ENCODE measurements at regions not wholly inside any gene's neighbourhood (a gene's known extent, or its start where the extent isn't known, plus 50 kb on each side); places are given as distances from the start of the nearest gene placed in this dataset.

DNA sequence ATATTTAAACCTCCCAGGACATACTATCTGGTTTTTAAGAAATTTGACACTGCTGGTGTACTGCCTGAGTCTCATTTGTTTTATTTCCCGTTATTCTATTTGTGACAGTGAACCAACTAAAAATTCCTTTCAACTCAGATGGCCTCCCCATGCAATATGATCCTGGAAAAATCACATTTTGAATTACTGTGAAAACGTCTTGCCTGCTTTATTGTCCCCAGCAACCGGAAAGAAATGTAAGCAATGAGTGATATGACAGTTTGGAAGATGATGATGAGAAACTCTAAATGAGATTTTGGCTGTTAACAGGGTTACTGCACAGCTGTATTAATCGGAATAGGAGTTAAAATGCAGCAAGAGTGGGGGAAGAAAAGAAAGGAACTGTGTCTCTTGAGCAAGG, 590.7 kb upstream of the CDH5 start:
- intact Hi-C loops (cut with micrococcal nuclease; ENCODE audit: unreplicated experiment), result no loop called here
- Histone ChIP-seq H3K27ac (ENCODE audit: low read depth, low read length, poor library complexity, severe bottlenecking) (no peak overlapping the region), H2AFZ (ENCODE audit: low read length) (no peak overlapping the region), H3K4me2 (ENCODE audit: low read length) (no peak overlapping the region), H4K20me1 (ENCODE audit: insufficient read depth, low read length) (no peaks in the 10 kb centered on the region), H3K9me3 (ENCODE audit: low read length) (peaks cover 12% of the 10 kb centered on the region; the same call in 1 of the 2 replicates), H3K9me2 (ENCODE audit: insufficient read depth, low read length) (no peaks in the 10 kb centered on the region), H3K4me1 (ENCODE audit: insufficient read depth, low read length, poor library complexity, severe bottlenecking) (peaks cover 11% of the 10 kb centered on the region), H3K4me3 (ENCODE audit: low read depth, low read length, poor library complexity, severe bottlenecking) (no peak overlapping the region), H3K36me3 (ENCODE audit: insufficient read depth, low read length) (no peaks in the 10 kb centered on the region; the same call in 1 of the 2 replicates), H3K79me2 (ENCODE audit: insufficient read depth, low read depth, low read length) (no peaks in the 10 kb centered on the region)
- no TSS peak for BruUV-seq (replicated peaks)
- DNase-seq (ENCODE audit: low spot score), result no peak
- CTCF ChIA-PET (ENCODE audit: unreplicated experiment), result no interaction called here
- TF ChIP-seq, protein P1, sequence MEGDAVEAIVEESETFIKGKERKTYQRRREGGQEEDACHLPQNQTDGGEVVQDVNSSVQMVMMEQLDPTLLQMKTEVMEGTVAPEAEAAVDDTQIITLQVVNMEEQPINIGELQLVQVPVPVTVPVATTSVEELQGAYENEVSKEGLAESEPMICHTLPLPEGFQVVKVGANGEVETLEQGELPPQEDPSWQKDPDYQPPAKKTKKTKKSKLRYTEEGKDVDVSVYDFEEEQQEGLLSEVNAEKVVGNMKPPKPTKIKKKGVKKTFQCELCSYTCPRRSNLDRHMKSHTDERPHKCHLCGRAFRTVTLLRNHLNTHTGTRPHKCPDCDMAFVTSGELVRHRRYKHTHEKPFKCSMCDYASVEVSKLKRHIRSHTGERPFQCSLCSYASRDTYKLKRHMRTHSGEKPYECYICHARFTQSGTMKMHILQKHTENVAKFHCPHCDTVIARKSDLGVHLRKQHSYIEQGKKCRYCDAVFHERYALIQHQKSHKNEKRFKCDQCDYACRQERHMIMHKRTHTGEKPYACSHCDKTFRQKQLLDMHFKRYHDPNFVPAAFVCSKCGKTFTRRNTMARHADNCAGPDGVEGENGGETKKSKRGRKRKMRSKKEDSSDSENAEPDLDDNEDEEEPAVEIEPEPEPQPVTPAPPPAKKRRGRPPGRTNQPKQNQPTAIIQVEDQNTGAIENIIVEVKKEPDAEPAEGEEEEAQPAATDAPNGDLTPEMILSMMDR (conservative IDR thresholded peaks at IDR 0.05; ENCODE audit: low read length), result 0 out of 2 replicates have a peak, but pooled peaks have one; percentile 2
- TF ChIP-seq EZH2phosphoT487 (IDR thresholded peaks at IDR 0.05; ENCODE audit: borderline replicate concordance, low read depth, low read length), result no peak
- POLR2A ChIA-PET, result no interaction called here

DNA sequence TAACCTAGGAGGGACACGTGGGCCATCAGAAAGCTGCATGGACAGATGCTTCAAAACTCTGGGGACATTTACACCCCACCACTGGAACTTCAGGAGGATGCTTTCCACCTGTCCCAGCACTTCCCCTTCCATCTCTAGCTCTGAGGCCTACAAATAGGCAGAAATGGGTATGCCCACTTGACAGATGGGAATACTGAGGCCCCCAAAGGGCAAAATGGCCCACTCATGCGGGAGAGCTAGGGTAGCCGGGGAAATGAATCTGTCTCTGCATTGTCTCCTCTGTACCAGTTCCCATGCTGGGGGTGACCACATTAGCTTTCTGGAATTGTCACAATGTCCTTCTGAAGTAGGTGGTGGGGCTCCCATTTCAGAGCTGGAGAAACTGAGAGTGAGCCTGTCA, 592.1 kb upstream of the CDH5 start:
- H4K20me1 ChIP-seq (ENCODE audit: insufficient read depth, low read length), result no peaks in the 10 kb centered on the region
- H3K4me2 ChIP-seq (ENCODE audit: low read length), result no peak overlapping the region
- no peaks in the 10 kb centered on the region; the same call in 1 of the 2 replicates for H3K36me3 ChIP-seq (ENCODE audit: insufficient read depth, low read length)
- H3K9me2 ChIP-seq (ENCODE audit: insufficient read depth, low read length), result no peaks in the 10 kb centered on the region
- H3K4me3 ChIP-seq (ENCODE audit: low read depth, low read length, poor library complexity, severe bottlenecking), result no peak overlapping the region
- intact Hi-C loops (cut with micrococcal nuclease; ENCODE audit: unreplicated experiment), result no loop called here
- H3K9me3 ChIP-seq (ENCODE audit: low read length), result peaks cover 26% of the 10 kb centered on the region; the same call in 1 of the 2 replicates
- peaks cover 15% of the 10 kb centered on the region for H3K4me1 ChIP-seq (ENCODE audit: insufficient read depth, low read length, poor library complexity, severe bottlenecking)
- TF ChIP-seq EZH2phosphoT487 (IDR thresholded peaks at IDR 0.05; ENCODE audit: borderline replicate concordance, low read depth, low read length), result no peak
- TF ChIP-seq, protein P1 (conservative IDR thresholded peaks at IDR 0.05; ENCODE audit: low read length), result no peak
- no peak for DNase-seq (ENCODE audit: low spot score)
- CTCF ChIA-PET (ENCODE audit: unreplicated experiment), result no interaction called here
- no TSS peak for BruUV-seq (replicated peaks)
- POLR2A ChIA-PET, result interaction anchor here (0.5 kb wide), 1 partner anchor 19 kb away, joined by 3 read pairs; no protein-coding TSS in a partner anchor
- no peak overlapping the region for H2AFZ ChIP-seq (ENCODE audit: low read length)
- H3K79me2 ChIP-seq (ENCODE audit: insufficient read depth, low read depth, low read length), result no peaks in the 10 kb centered on the region
- no peak overlapping the region for H3K27ac ChIP-seq (ENCODE audit: low read depth, low read length, poor library complexity, severe bottlenecking)

DNA sequence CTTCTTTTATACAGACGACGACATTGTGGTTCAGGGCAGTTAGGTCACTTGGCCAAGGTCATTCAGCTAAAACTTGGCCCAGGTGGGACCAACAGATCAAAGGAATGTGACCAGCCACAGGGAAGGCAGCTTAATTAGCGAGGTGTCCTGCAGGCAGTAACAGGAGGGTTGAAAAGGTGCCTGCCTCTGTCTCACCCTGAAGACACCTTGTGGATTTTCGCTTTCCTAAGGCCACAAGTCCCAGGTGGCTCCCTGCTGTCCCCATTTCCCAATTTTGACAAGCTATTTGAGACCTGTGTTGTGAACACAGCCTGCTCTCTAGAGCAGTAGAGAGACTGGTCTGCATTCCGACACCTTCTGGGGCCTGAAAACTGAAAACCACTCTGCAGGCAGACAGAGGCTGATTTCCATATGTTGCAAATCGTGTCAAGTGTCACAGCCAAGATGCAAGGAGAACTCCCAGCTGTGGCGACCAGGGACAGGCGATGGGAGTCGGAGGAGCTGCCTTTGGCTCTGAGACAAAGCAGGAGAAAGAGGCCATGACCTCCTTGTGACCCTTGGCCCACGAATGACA, 593.1 kb upstream of the CDH5 start:
- Histone ChIP-seq H3K4me3 (ENCODE audit: low read depth, low read length, poor library complexity, severe bottlenecking) (no peak overlapping the region), H3K4me1 (ENCODE audit: insufficient read depth, low read length, poor library complexity, severe bottlenecking) (peaks cover 24% of the 10 kb centered on the region), H3K4me2 (ENCODE audit: low read length) (peak overlapping the region; percentile 24; the same call in 1 of the 2 replicates), H3K27ac (ENCODE audit: low read depth, low read length, poor library complexity, severe bottlenecking) (no peak overlapping the region), H3K79me2 (ENCODE audit: insufficient read depth, low read depth, low read length) (no peaks in the 10 kb centered on the region), H3K9me2 (ENCODE audit: insufficient read depth, low read length) (no peaks in the 10 kb centered on the region), H4K20me1 (ENCODE audit: insufficient read depth, low read length) (no peaks in the 10 kb centered on the region), H2AFZ (ENCODE audit: low read length) (peak overlapping the region; percentile 54; the same call in 1 of the 2 replicates), H3K36me3 (ENCODE audit: insufficient read depth, low read length) (no peaks in the 10 kb centered on the region; the same call in 1 of the 2 replicates), H3K9me3 (ENCODE audit: low read length) (peaks cover 29% of the 10 kb centered on the region; the same call in 1 of the 2 replicates)
- no TSS peak for BruUV-seq (replicated peaks)
- CTCF ChIA-PET (ENCODE audit: unreplicated experiment), result no interaction called here
- POLR2A ChIA-PET, result interaction anchor here (0.9 to 1.4 kb wide), 2 partner anchors 15 to 16 kb away, joined by 3 read pairs; no protein-coding TSS in a partner anchor
- intact Hi-C loops (cut with micrococcal nuclease; ENCODE audit: unreplicated experiment), result no loop called here
- TF ChIP-seq, protein P1 (conservative IDR thresholded peaks at IDR 0.05; ENCODE audit: low read length), result no peak
- no peak for TF ChIP-seq EZH2phosphoT487 (IDR thresholded peaks at IDR 0.05; ENCODE audit: borderline replicate concordance, low read depth, low read length)
- peak; percentile 38 for DNase-seq (ENCODE audit: low spot score)
